ENCODE measurements at regions not wholly inside any gene's neighbourhood (a gene's known extent, or its start where the extent isn't known, plus 50 kb on each side); places are given as distances from the start of the nearest gene placed in this dataset.
"Not testable (repeated sequence)": the region's sequence is repeated elsewhere in the genome, so short reads cannot be mapped to it uniquely, and the experiment has no call there.

- intact Hi-C loops (cut with DNase I), result no loop called here
- no peak for DNase-seq (ENCODE audit: low spot score)
These were observed 167.2 kb upstream of the SPOPL start for GRCh38 chr2:138334323-138334722.

DNA sequence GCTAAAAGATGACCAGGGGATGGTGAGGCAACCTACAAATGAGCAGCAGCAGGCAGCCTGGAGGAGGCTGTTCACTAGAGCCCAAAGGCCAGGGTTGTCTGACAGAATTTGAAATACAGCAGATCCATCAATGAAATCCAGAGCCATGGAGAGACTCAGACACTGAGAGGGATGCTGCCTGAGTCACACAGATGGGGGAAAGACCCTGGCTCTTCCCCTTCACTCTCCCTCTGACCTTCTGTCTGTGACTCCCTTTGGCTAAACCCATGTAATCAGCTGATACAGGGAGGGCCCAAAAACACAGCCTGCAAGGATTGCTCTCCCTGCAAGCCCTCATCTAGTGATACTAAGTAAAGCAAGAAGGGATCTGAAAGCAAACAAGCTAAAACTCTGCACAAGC, 166.5 kb upstream of the SPOPL start:
- intact Hi-C loops (cut with DNase I), result no loop called here
- no peak for DNase-seq (ENCODE audit: low spot score)

DNA sequence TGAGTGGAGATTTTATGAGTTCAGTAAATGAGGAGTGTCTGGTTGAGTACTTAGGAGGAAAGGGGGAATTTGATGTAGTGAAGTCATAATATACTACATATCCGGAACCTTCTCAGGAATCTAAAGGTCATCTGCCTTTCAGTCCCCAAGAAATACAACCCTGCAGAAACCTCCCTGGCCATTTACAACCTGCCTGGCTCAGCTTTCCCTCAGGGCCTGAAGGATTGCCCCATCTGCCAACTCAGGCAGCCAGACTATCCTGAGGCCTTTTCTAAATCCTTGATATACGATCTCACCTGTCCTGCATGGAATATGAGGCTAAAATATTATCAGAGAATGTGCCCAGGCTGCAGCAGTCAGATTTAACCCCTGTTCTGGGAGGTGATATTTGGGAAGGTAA, 165.4 kb upstream of the SPOPL start:
- intact Hi-C loops (cut with DNase I), result no loop called here
- no peak for DNase-seq (ENCODE audit: low spot score)

GRCh38 chr2:138355244-138355643, 146.3 kb upstream of the SPOPL start:
- DNase-seq (ENCODE audit: low spot score), result no peak
- intact Hi-C loops (cut with DNase I), result no loop called here

GRCh38 chr2:138356178-138356577, 145.4 kb upstream of the SPOPL start:
- intact Hi-C loops (cut with DNase I), result no loop called here

GRCh38 chr2:138359532-138359931, 142.0 kb upstream of the SPOPL start:
- intact Hi-C loops (cut with DNase I), result no loop called here

More at GRCh38 chr2:138356178-138356577, 145.4 kb upstream of the SPOPL start:
- DNase-seq (ENCODE audit: low spot score), result no peak

GRCh38 chr2:138364554-138365162, 136.9 kb upstream of the SPOPL start:
- intact Hi-C loops (cut with DNase I), result no loop called here
- DNase-seq (ENCODE audit: low spot score), result no peak

More at GRCh38 chr2:138359532-138359931, 142.0 kb upstream of the SPOPL start:
- DNase-seq (ENCODE audit: low spot score), result no peak

- DNase-seq (ENCODE audit: low spot score), result no peak
- intact Hi-C loops (cut with DNase I), result no loop called here
These were observed 136.0 kb upstream of the SPOPL start for GRCh38 chr2:138365581-138365980.

DNA sequence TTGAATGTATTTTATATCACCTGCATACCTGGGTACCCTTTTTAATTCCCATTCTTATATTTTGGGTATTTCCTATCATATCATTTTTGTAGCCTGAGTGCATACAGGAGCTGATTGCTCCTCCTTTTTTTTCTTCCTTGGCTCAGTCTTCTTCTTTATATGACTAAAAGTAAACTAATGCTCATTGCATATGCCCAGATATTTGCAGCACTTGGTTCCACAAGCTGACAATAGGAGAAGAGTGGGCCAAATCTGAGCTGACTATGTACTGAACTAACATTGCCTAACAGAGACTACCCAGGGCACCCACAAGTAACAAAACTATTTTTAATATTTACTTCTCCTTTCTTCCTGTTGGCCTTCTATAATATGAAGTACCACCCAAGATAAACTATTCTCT, 131.7 kb upstream of the SPOPL start:
- intact Hi-C loops (cut with DNase I), result loop anchor here (5.0 to 10.0 kb wide), 2 partner anchors 415 to 423 kb away; partner anchors contain the start of gene NXPH2

GRCh38 chr2:138373993-138374408, 127.6 kb upstream of the SPOPL start:
- DNase-seq (ENCODE audit: low spot score), result no peak
- intact Hi-C loops (cut with DNase I), result loop anchor here (5.0 to 10.0 kb wide), 2 partner anchors 411 to 427 kb away; partner anchors contain the start of gene NXPH2

More for the DNA sequence above, 131.7 kb upstream of the SPOPL start:
- DNase-seq (ENCODE audit: low spot score), result no peak

DNA sequence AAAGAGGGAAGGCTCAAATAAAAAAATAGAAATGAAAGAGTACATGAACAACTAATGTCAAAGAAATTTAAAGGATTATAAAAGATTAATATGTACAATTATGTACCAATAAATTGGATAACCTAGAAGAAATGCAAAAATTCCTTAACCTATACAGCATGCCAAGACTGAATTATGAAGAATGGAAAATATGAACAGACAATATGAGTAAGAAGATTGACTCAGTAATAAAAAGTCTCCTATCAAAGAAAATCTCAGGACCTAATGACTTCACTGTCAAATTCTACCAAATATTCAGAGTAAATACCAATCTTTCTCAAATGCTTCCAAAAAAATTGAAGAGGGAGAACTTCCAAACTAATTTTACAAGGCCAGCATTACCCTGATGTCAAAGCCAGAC, 120.2 kb upstream of the SPOPL start:
- DNase-seq (ENCODE audit: low spot score), result no peak
- intact Hi-C loops (cut with DNase I), result no loop called here

- no peak for DNase-seq (ENCODE audit: low spot score)
- intact Hi-C loops (cut with DNase I), result no loop called here
These were observed 118.9 kb upstream of the SPOPL start for GRCh38 chr2:138382672-138383071.

DNA sequence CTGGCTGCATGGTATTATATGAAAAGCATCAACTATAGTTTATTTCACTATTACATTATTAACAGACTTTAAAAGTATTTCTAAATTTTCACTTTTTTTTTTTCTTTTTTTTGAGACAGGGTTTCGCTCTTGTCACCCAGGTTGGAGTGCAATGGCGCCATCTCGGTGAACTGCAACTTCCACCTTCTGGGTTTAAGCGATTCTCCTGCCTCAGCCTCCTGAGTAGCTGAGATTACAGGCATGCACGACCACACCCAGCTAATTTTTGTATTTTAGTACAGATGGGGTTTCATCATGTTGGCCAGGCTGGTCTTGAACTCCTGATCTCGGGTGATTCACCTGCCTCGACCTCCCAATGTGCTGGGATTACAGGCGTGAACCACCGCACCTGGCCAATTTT, 115.4 kb upstream of the SPOPL start:
- intact Hi-C loops (cut with DNase I); DNase-seq (ENCODE audit: low spot score): not testable (repeated sequence)

GRCh38 chr2:138389063-138389462, 112.5 kb upstream of the SPOPL start:
- intact Hi-C loops (cut with DNase I), result no loop called here
- DNase-seq (ENCODE audit: low spot score), result no peak

GRCh38 chr2:138390316-138390945, 111.1 kb upstream of the SPOPL start:
- no peak for DNase-seq (ENCODE audit: low spot score)
- intact Hi-C loops (cut with DNase I), result no loop called here

GRCh38 chr2:138391946-138392345, 109.6 kb upstream of the SPOPL start:
- no peak for DNase-seq (ENCODE audit: low spot score)
- intact Hi-C loops (cut with DNase I), result no loop called here

- DNase-seq (ENCODE audit: low spot score), result no peak
- intact Hi-C loops (cut with DNase I), result no loop called here
These were observed 105.8 kb upstream of the SPOPL start for GRCh38 chr2:138395565-138396306.

DNA sequence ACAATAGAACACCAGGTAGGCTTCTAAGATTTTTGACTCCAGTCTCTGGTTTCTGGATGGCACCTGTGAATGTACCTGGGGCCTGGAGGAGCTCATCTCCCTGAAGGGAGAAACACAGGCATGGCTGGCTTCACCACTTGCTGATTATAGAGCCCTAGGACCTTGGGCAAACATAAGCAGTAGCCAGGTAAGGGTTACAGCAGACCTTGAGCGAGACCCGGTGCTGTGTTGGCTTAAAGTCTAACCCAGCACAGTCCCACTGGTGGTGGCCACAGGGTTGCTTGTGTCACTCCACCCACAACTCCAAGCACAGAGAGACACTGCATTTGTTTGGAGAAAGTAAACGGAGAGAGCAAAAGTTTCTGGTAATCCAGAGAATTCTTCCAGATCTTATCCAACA, 104.7 kb upstream of the SPOPL start:
- intact Hi-C loops (cut with DNase I), result no loop called here
- no peak for DNase-seq (ENCODE audit: low spot score)

GRCh38 chr2:138403431-138403927, 98.1 kb upstream of the SPOPL start:
- no peak for DNase-seq (ENCODE audit: low spot score)
- intact Hi-C loops (cut with DNase I), result no loop called here

DNA sequence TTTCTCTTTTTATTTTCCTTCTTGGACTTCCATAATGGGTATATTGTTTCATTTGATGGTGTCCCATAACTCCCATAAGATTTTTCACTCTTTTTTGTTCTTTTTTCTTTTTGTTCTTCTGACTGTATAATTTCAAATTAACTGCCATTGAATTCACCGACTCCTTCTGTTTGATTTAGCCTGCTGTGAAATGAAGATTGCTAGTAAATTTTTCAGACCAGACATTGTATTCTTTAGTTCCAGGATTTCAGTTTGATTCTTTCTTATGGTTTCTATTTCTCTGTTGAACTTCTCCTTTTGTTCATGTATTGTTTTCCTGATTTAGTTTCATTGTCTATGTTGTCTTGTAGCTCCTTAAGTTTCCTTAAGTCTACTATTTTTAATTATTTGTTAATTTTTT, 87.6 kb upstream of the SPOPL start:
- intact Hi-C loops (cut with DNase I), result no loop called here

DNA sequence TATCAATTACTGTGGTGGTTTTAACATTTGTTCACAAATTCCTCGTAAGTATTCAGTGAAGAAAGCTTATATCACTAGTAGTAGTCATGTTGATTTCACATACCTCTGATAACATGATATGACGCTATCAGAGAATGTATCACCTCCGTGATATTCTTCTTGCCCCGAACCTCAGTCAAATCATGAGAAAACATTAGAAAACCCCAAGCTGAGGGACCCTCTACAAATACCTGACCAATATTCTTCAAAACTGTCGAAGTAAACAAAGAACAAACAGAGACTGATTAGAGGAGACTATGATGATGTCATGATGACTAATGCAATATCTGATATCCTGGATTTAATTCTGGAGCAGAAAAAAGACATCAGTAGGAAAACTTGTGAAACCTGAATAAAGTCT, 85.6 kb upstream of the SPOPL start:
- intact Hi-C loops (cut with DNase I), result no loop called here
- DNase-seq (ENCODE audit: low spot score), result no peak

More for the DNA sequence above, 87.6 kb upstream of the SPOPL start:
- DNase-seq (ENCODE audit: low spot score), result no peak

Data from cardiac septum (tissue), 1 donor.